BLaER1 (cell line): ENCODE measurements at regions not wholly inside any gene's neighbourhood (a gene's known extent, or its start where the extent isn't known, plus 50 kb on each side); places are given as distances from the start of the nearest gene placed in this dataset.
A peak's percentile ranks its signal among the peaks of the same experiment; 100 is the strongest.
"Not testable (repeated sequence)": the region's sequence is repeated elsewhere in the genome, so short reads cannot be mapped to it uniquely, and the experiment has no call there.

Source experiments
- H3K27ac ChIP-seq: shearing (Covaris generic); formaldehyde crosslinking; 2 replicates; pipeline ENCODE4 v1.8.1; 2022
- H3K27me3 ChIP-seq: shearing (Covaris generic); formaldehyde crosslinking; 2 replicates; pipeline ENCODE4 v1.8.1; 2022
- H3K36me3 ChIP-seq: shearing (Covaris generic); formaldehyde crosslinking; 2 replicates; pipeline ENCODE4 v1.8.1; 2022
- H3K4me1 ChIP-seq: shearing (Covaris generic); formaldehyde crosslinking; 2 replicates; pipeline ENCODE4 v1.8.1; 2022
- H3K4me2 ChIP-seq: shearing (Covaris generic); formaldehyde crosslinking; 2 replicates; pipeline ENCODE4 v1.8.1; 2022
- H3K4me3 ChIP-seq: shearing (Covaris generic); formaldehyde crosslinking; 2 replicates; pipeline ENCODE4 v1.8.1; 2022
- H3K9ac ChIP-seq: shearing (Covaris generic); formaldehyde crosslinking; 2 replicates; pipeline ENCODE4 v1.8.1; 2022
- H3K9me3 ChIP-seq: shearing (Covaris generic); formaldehyde crosslinking; 2 replicates; pipeline ENCODE4 v1.8.1; 2022
- H4K20me1 ChIP-seq: shearing (Covaris generic); formaldehyde crosslinking; 2 replicates; pipeline ENCODE4 v1.8.1; 2022
- Cebpa-rat ChIP-seq: shearing (Covaris generic); IDR thresholded peaks from 2 replicates; pipeline ENCODE4 v1.8.1; 2022

- peaks cover 10% of the 10 kb centered on the region for H3K4me1 ChIP-seq
These were observed 223.2 kb upstream of the SOX2 start for GRCh38 chr3:181488536-181488935.

GRCh38 chr3:181487236-181487978, 224.3 kb upstream of the SOX2 start:
- Histone ChIP-seq H3K36me3 (no peaks in the 10 kb centered on the region), H3K27ac (peak overlapping the region; percentile 30; the same call in 1 of the 2 replicates)

More at GRCh38 chr3:181488536-181488935, 223.2 kb upstream of the SOX2 start:
- H3K27ac ChIP-seq: no peak overlapping the region
- no peak for TF ChIP-seq Cebpa-rat
- H4K20me1 ChIP-seq: no peaks in the 10 kb centered on the region
- no peaks in the 10 kb centered on the region for H3K36me3 ChIP-seq
- no peaks in the 10 kb centered on the region for H3K9me3 ChIP-seq
- H3K4me2 ChIP-seq: no peak overlapping the region
- no peak overlapping the region for H3K9ac ChIP-seq
- H3K4me3 ChIP-seq: no peak overlapping the region
- H3K27me3 ChIP-seq: no peaks in the 10 kb centered on the region

GRCh38 chr3:181486141-181486885, 225.4 kb upstream of the SOX2 start:
- H3K4me2 ChIP-seq: no peak overlapping the region
- H3K9me3 ChIP-seq: no peaks in the 10 kb centered on the region
- H3K36me3 ChIP-seq: no peaks in the 10 kb centered on the region
- no peak overlapping the region for H3K9ac ChIP-seq
- no peak overlapping the region for H3K27ac ChIP-seq
- TF ChIP-seq Cebpa-rat: no peak
- no peaks in the 10 kb centered on the region for H4K20me1 ChIP-seq
- H3K4me1 ChIP-seq: peaks cover 10% of the 10 kb centered on the region
- no peaks in the 10 kb centered on the region for H3K27me3 ChIP-seq
- no peak overlapping the region for H3K4me3 ChIP-seq

More at GRCh38 chr3:181487236-181487978, 224.3 kb upstream of the SOX2 start:
- no peaks in the 10 kb centered on the region for H3K27me3 ChIP-seq
- peaks cover 10% of the 10 kb centered on the region for H3K4me1 ChIP-seq
- no peaks in the 10 kb centered on the region for H3K9me3 ChIP-seq
- no peaks in the 10 kb centered on the region for H4K20me1 ChIP-seq
- no peak overlapping the region for H3K4me3 ChIP-seq
- no peak overlapping the region for H3K9ac ChIP-seq
- TF ChIP-seq Cebpa-rat: no peak
- peak overlapping the region; percentile 66 for H3K4me2 ChIP-seq

- Histone ChIP-seq H3K27ac (no peak overlapping the region), H3K36me3 (no peaks in the 10 kb centered on the region), H3K9ac (no peak overlapping the region), H3K4me1 (peaks cover 10% of the 10 kb centered on the region), H3K4me3 (no peak overlapping the region), H3K9me3 (no peaks in the 10 kb centered on the region), H3K4me2 (no peak overlapping the region), H4K20me1 (no peaks in the 10 kb centered on the region), H3K27me3 (no peaks in the 10 kb centered on the region)
- no peak for TF ChIP-seq Cebpa-rat
These were observed 227.7 kb upstream of the SOX2 start for GRCh38 chr3:181484026-181484425.

GRCh38 chr3:181475146-181475545, 236.6 kb upstream of the SOX2 start:
- not testable (repeated sequence) for H3K4me1 ChIP-seq, H3K4me2 ChIP-seq, H3K36me3 ChIP-seq, H3K9ac ChIP-seq, H3K27me3 ChIP-seq, H3K27ac ChIP-seq, H4K20me1 ChIP-seq, H3K4me3 ChIP-seq
- peaks cover 31% of the 10 kb centered on the region for H3K9me3 ChIP-seq

- H3K4me1 ChIP-seq: no peaks in the 10 kb centered on the region
- H3K27ac ChIP-seq: no peak overlapping the region
- no peak overlapping the region for H3K4me2 ChIP-seq
- no peak overlapping the region for H3K4me3 ChIP-seq
- H3K9me3 ChIP-seq: peaks cover 6% of the 10 kb centered on the region
- no peak overlapping the region for H3K9ac ChIP-seq
- H3K27me3 ChIP-seq: no peaks in the 10 kb centered on the region
- H3K36me3 ChIP-seq: no peaks in the 10 kb centered on the region
- no peak for TF ChIP-seq Cebpa-rat
- H4K20me1 ChIP-seq: no peaks in the 10 kb centered on the region
These were observed 241.4 kb upstream of the SOX2 start for GRCh38 chr3:181470349-181470748.

GRCh38 chr3:181464033-181464694, 247.6 kb upstream of the SOX2 start:
- no peak overlapping the region for H3K4me3 ChIP-seq
- no peak for TF ChIP-seq Cebpa-rat

GRCh38 chr3:181461381-181461780, 250.3 kb upstream of the SOX2 start:
- no peak for TF ChIP-seq Cebpa-rat
- Histone ChIP-seq H3K27ac (no peak overlapping the region), H3K4me2 (no peak overlapping the region), H3K9me3 (no peaks in the 10 kb centered on the region), H4K20me1 (no peaks in the 10 kb centered on the region), H3K4me3 (no peak overlapping the region), H3K27me3 (no peaks in the 10 kb centered on the region), H3K9ac (no peak overlapping the region), H3K4me1 (peaks cover under 1% of the 10 kb centered on the region; the same call in 1 of the 2 replicates), H3K36me3 (no peaks in the 10 kb centered on the region)

More at GRCh38 chr3:181464033-181464694, 247.6 kb upstream of the SOX2 start:
- Histone ChIP-seq H3K27me3 (no peaks in the 10 kb centered on the region), H3K4me2 (no peak overlapping the region), H3K36me3 (no peaks in the 10 kb centered on the region), H4K20me1 (no peaks in the 10 kb centered on the region), H3K9ac (no peak overlapping the region), H3K27ac (no peak overlapping the region), H3K9me3 (no peaks in the 10 kb centered on the region), H3K4me1 (no peaks in the 10 kb centered on the region)

GRCh38 chr3:181459516-181459915, 252.2 kb upstream of the SOX2 start:
- H3K27ac ChIP-seq: no peak overlapping the region
- TF ChIP-seq Cebpa-rat: no peak
- no peak overlapping the region for H3K4me3 ChIP-seq
- H3K4me1 ChIP-seq: peaks cover 11% of the 10 kb centered on the region; the same call in 1 of the 2 replicates
- H3K9ac ChIP-seq: no peak overlapping the region
- no peaks in the 10 kb centered on the region for H3K9me3 ChIP-seq
- H3K27me3 ChIP-seq: no peaks in the 10 kb centered on the region
- no peak overlapping the region for H3K4me2 ChIP-seq
- no peaks in the 10 kb centered on the region for H3K36me3 ChIP-seq
- H4K20me1 ChIP-seq: no peaks in the 10 kb centered on the region

GRCh38 chr3:181458857-181459256, 252.9 kb upstream of the SOX2 start:
- H3K27ac ChIP-seq: no peak overlapping the region
- H3K9ac ChIP-seq: no peak overlapping the region
- no peak overlapping the region for H3K4me3 ChIP-seq
- H3K4me2 ChIP-seq: no peak overlapping the region
- H3K4me1 ChIP-seq: peaks cover 11% of the 10 kb centered on the region; the same call in 1 of the 2 replicates
- no peaks in the 10 kb centered on the region for H3K36me3 ChIP-seq
- no peaks in the 10 kb centered on the region for H3K27me3 ChIP-seq
- no peak for TF ChIP-seq Cebpa-rat
- no peaks in the 10 kb centered on the region for H4K20me1 ChIP-seq
- no peaks in the 10 kb centered on the region for H3K9me3 ChIP-seq
